GM06990 (cell line): ENCODE measurements at regions not wholly inside any gene's neighbourhood (a gene's known extent, or its start where the extent isn't known, plus 50 kb on each side); places are given as distances from the start of the nearest gene placed in this dataset.

Source experiments
- DNase-seq: peaks from one replicate; pipeline ENCODE4 v3.0.0-alpha.2; 2011; ENCODE audit not compliant: insufficient read length; ENCODE audit errors: extremely low read depth
- H3K27me3 ChIP-seq: replicated peaks from 2 replicates; pipeline ENCODE4 v1.6.0; 2011; ENCODE audit warnings: low read length; ENCODE audit not compliant: control insufficient read depth, insufficient read depth
- H3K36me3 ChIP-seq: 2 replicates; pipeline ENCODE4 v1.5.1; 2011; ENCODE audit warnings: low read length; ENCODE audit not compliant: control insufficient read depth, insufficient read depth
- H3K4me3 ChIP-seq: replicated peaks from 2 replicates; pipeline ENCODE4 v1.5.1; 2011; ENCODE audit warnings: low read depth, mild to moderate bottlenecking, control low read depth, low read length
- TF ChIP-seq, protein P1 (sequence below): IDR thresholded peaks from 2 replicates; pipeline ENCODE4 v1.5.1; 2011; ENCODE audit warnings: low read length, control low read depth, mild to moderate bottlenecking, inconsistent platforms; ENCODE audit not compliant: insufficient read depth, poor library complexity, severe bottlenecking

DNA sequence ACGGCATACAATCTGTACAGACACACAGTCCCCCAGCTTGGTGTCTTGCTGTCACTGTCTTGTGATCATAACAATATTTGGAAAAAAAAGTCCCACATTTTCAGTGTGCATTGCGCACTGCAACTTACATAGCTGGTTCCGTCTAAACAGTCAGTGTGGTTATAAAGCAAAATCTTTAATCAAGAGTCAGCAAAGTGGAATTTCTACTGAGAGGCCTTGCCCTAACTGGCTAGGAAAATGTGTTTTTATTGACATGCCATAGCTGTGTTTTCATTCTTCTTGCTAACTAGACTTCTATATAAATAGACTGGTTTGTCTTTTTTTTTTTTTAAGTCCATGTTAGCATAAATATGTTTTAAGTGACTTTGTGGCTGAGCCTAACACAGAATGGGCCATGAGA, 174.8 kb downstream of the POLR2M start:
- no peak for DNase-seq
- Histone ChIP-seq H3K27me3 (no peaks in the 10 kb centered on the region), H3K4me3 (no peak overlapping the region), H3K36me3 (no peaks in the 10 kb centered on the region)
- TF ChIP-seq, protein P1, sequence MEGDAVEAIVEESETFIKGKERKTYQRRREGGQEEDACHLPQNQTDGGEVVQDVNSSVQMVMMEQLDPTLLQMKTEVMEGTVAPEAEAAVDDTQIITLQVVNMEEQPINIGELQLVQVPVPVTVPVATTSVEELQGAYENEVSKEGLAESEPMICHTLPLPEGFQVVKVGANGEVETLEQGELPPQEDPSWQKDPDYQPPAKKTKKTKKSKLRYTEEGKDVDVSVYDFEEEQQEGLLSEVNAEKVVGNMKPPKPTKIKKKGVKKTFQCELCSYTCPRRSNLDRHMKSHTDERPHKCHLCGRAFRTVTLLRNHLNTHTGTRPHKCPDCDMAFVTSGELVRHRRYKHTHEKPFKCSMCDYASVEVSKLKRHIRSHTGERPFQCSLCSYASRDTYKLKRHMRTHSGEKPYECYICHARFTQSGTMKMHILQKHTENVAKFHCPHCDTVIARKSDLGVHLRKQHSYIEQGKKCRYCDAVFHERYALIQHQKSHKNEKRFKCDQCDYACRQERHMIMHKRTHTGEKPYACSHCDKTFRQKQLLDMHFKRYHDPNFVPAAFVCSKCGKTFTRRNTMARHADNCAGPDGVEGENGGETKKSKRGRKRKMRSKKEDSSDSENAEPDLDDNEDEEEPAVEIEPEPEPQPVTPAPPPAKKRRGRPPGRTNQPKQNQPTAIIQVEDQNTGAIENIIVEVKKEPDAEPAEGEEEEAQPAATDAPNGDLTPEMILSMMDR = no peak

DNA sequence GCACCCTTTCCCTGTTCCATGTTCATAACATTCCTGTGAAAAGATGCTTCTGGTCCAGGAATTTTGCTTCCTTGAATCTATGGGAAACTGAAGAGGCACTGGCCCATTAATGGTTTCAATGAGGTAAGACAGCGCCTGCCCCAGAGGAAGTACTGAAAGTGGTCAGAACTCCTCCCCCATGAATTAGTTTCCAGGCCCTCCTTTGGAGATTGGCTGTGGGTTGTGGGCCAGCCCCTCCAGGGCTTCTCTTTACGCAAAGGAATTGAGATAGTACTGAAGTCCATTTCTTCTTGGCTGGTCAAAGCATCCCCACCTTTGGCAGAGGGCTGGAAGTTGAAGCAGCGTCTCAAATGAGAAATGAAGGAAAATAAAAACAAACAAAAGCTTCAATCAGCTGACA, 175.5 kb downstream of the POLR2M start:
- TF ChIP-seq, protein P1 = no peak
- no peak for DNase-seq
- Histone ChIP-seq H3K27me3 (no peaks in the 10 kb centered on the region), H3K36me3 (no peaks in the 10 kb centered on the region), H3K4me3 (no peak overlapping the region)

DNA sequence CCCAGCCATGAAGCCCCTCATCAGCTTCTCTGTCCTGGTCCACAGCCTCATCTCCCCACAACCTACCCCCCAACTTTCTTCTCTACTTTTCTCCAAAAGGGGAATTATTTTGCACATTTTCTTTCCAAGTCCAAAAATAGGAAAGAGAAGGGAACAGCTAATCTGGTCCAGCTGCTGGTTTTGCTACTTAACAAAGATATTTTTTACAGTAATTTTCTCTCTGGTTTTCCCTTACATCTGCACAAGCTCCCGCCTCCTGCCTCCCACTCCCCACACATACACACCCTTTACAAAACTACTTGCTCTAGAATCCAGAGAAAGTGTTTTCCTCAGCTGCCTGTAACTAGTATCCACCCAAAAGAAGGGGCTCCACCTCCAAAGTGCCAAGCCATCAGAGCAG, 177.2 kb downstream of the POLR2M start:
- TF ChIP-seq, protein P1 = no peak
- DNase-seq = no peak
- H3K27me3 ChIP-seq = no peaks in the 10 kb centered on the region
- no peaks in the 10 kb centered on the region for H3K36me3 ChIP-seq
- H3K4me3 ChIP-seq = no peak overlapping the region

DNA sequence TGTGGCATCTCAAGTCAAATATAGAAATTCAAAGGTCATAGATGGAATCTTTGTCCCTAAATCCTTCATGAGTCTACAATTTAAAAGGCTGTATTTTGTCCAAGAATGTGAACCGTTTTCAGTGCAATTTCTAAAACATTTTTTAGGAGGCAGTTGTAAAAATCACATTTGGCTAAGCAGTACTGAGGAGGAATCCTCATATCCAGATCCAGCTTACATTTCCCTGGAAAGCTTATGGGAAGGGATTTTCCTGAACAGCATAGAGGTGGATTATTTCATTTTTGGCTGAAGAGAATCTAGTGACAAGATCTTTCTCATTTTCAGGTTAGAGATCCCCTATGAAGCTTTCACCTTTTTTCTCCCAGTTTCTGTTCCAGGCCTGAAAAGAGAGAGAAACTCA, 178.4 kb downstream of the POLR2M start:
- TF ChIP-seq, protein P1 = no peak
- Histone ChIP-seq H3K36me3 (no peaks in the 10 kb centered on the region), H3K4me3 (no peak overlapping the region), H3K27me3 (no peaks in the 10 kb centered on the region; the same call in 1 of the 2 replicates)
- no peak for DNase-seq

DNA sequence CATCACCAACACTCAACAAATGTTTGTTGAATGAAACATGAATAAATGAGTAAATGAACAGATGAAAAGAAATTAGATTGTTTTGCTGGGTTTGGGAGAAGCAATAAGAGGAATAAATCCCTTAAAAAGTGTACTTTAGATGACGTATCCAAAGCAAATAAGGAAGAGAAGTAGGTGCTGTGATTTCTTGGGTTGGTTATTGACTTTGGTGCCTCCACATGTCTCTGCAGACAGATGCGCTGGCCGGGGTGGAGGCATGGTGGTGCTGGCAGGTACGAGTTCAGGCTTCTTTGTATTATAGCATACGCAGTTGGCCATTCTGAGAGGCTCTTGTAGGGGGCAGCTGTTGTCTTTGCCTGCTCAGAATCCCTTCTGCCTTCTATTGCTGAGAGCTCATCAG, 178.9 kb downstream of the POLR2M start:
- Histone ChIP-seq H3K27me3 (no peaks in the 10 kb centered on the region; the same call in none of the 2 replicates), H3K4me3 (no peak overlapping the region), H3K36me3 (no peaks in the 10 kb centered on the region)
- DNase-seq = no peak
- TF ChIP-seq, protein P1 = no peak

DNA sequence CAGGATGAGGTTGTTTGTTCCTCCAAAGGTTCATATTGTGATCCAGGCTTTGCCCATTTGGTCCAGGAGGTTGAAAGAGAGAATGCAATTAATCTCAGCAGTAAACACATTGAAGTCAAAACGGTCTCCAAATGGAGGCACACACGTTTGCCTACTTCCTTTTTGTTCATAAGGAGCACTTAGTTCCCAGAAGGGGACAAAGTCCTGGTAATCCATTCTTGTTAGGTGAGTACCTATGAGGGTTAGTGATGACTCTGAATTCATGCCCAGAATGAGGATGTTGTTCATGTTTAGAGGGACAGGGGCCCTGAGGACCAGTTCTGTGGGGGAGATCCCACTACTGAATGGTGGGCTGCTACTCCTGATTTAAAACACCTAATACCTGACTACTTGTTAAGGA, 177.7 kb downstream of the ALDH1A2 start:
- no peak for DNase-seq
- no peaks in the 10 kb centered on the region for H3K36me3 ChIP-seq
- TF ChIP-seq, protein P1 = no peak
- H3K27me3 ChIP-seq = no peaks in the 10 kb centered on the region; the same call in none of the 2 replicates
- no peak overlapping the region for H3K4me3 ChIP-seq
